ENCODE measurements at regions not wholly inside any gene's neighbourhood (a gene's known extent, or its start where the extent isn't known, plus 50 kb on each side); places are given as distances from the start of the nearest gene placed in this dataset.

DNA sequence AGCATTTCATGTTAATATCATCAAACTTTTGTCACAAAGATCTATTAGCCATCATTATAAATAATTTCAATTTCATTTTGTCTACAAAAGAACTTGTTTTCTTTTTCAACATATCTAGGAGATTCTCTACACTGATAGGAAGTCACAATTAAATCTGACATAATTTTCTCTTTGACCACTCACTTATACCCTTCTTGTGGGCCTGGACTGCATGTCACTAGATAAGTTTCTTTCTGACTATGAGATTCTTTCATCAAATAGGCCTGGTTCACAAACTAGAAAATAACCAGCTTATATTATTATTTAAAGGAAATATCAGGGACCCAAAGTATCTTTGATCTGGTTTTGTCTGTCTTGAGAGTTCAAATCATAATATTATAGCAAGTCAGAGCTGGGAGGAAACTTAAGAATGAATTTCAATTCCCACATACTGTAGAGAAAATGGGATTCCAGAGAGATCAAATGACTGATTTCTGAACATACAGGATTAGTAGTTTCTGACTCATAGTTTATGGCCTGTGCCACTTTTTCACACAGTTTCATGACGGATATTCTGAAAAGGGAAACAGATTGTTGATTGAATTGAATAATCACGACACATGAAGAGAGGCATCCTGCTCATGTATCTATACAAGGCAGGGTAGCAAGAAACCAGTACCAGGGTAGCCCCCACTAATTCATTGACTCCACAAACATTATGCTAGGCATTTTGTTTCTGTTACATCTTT is 355.8 kb downstream of the GPATCH2 start:
- no peaks in the 10 kb centered on the region for H3K4me1 ChIP-seq
- H3K27ac ChIP-seq, result no peak overlapping the region
- intact Hi-C loops (cut with DNase I), result no loop called here
- no peak for DNase-seq
- no peak overlapping the region for H3K4me3 ChIP-seq
- ATAC-seq, result no peak
- H3K27me3 ChIP-seq (ENCODE audit: low read depth), result no peaks in the 10 kb centered on the region
- no peaks in the 10 kb centered on the region for H3K36me3 ChIP-seq
- TF ChIP-seq, protein P1, sequence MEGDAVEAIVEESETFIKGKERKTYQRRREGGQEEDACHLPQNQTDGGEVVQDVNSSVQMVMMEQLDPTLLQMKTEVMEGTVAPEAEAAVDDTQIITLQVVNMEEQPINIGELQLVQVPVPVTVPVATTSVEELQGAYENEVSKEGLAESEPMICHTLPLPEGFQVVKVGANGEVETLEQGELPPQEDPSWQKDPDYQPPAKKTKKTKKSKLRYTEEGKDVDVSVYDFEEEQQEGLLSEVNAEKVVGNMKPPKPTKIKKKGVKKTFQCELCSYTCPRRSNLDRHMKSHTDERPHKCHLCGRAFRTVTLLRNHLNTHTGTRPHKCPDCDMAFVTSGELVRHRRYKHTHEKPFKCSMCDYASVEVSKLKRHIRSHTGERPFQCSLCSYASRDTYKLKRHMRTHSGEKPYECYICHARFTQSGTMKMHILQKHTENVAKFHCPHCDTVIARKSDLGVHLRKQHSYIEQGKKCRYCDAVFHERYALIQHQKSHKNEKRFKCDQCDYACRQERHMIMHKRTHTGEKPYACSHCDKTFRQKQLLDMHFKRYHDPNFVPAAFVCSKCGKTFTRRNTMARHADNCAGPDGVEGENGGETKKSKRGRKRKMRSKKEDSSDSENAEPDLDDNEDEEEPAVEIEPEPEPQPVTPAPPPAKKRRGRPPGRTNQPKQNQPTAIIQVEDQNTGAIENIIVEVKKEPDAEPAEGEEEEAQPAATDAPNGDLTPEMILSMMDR (IDR thresholded peaks at IDR 0.05), result no peak
- H3K9me3 ChIP-seq, result no peaks in the 10 kb centered on the region

DNA sequence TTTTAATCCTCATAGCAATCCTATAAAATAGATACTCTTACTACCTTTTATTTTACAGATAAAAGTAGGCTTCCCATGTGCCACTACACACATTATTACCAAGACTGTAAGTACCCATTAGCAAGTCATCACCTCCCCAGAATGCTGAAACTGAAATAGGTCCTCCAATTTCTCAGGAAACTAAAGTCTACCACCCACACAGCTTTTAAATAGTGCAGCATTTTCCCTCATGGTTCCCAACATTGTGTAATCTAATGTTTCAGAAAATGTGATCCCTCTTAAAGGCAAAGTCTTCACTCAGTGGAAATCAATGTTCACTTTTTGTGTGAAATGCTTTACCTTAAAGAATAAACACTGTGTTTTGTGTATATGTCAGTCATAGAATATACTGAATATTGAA is 356.5 kb downstream of the GPATCH2 start:
- H3K4me1 ChIP-seq, result no peaks in the 10 kb centered on the region
- H3K27me3 ChIP-seq (ENCODE audit: low read depth), result no peaks in the 10 kb centered on the region
- DNase-seq, result no peak
- H3K9me3 ChIP-seq, result no peaks in the 10 kb centered on the region
- no peak for ATAC-seq
- TF ChIP-seq, protein P1 (IDR thresholded peaks at IDR 0.05), result no peak
- intact Hi-C loops (cut with DNase I), result no loop called here
- H3K27ac ChIP-seq, result no peak overlapping the region
- H3K36me3 ChIP-seq, result no peaks in the 10 kb centered on the region
- H3K4me3 ChIP-seq, result no peak overlapping the region

DNA sequence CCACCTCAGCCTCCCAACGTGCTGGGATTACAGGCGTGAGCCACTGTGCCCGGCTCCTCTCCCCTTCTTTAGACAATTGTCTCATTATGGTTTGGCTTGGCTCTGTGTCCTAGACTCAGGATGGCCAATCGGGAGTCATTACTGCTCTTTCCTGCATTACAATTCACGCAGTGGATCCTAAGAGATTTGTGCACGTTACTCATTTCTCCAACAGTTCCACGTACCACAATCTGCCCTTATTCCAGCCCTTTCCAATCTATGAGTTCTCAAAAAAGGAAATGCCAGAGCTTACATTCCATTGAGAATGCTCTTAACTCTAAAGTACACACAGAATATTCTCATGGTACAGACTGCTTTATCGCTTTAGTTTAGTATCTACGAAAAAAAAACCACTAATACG is 357.0 kb downstream of the GPATCH2 start:
- Histone ChIP-seq H3K4me3 (no peak overlapping the region), H3K4me1 (no peaks in the 10 kb centered on the region), H3K27ac (no peak overlapping the region), H3K36me3 (no peaks in the 10 kb centered on the region), H3K27me3 (ENCODE audit: low read depth) (no peaks in the 10 kb centered on the region), H3K9me3 (no peaks in the 10 kb centered on the region)
- ATAC-seq (no peak), DNase-seq (no peak)
- TF ChIP-seq, protein P1 (IDR thresholded peaks at IDR 0.05), result no peak
- intact Hi-C loops (cut with DNase I), result no loop called here

DNA sequence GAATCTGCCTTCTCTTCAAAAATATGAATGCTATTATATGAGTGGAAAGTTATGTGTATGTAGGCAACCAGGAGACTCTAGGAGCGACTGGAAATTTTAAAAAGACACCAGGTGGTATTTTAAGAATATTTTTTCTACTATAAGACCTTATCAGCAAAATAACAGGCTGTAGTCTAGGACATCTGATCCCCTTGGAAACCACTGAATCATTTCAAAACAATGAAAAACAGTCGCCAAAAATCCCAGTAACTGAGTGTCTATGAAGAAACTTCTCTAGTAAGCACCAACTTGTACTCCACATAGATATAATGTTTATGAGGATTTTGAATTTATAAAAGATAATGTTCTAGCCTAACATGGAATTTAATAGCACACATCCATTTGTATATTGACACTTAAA is 358.5 kb downstream of the GPATCH2 start:
- Histone ChIP-seq H3K9me3 (no peaks in the 10 kb centered on the region), H3K27ac (no peak overlapping the region), H3K36me3 (no peaks in the 10 kb centered on the region), H3K27me3 (ENCODE audit: low read depth) (no peaks in the 10 kb centered on the region), H3K4me3 (no peak overlapping the region), H3K4me1 (no peaks in the 10 kb centered on the region)
- TF ChIP-seq, protein P1 (IDR thresholded peaks at IDR 0.05), result no peak
- DNase-seq (no peak), ATAC-seq (no peak)
- intact Hi-C loops (cut with DNase I), result no loop called here

DNA sequence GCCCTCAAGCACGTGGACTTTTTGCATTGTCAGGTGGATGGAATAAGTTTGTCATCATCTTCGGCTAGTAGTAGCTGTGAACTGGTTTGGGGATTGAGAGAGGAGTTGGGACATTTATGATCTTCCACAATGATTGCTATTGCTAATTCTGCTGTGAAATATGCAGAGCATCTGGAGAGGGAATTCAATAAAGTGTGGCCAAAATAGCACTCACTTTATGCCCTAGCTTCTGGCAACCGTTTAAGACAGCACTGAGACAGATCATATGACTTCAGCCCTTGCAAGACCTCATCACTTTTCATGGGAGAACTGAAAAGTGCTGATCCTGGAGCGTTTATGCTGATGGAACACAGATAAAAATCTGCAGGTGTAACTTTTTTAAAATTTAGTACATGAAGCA is 360.8 kb downstream of the GPATCH2 start:
- Histone ChIP-seq H3K4me3 (no peak overlapping the region), H3K27ac (no peak overlapping the region), H3K27me3 (ENCODE audit: low read depth) (no peaks in the 10 kb centered on the region), H3K36me3 (no peaks in the 10 kb centered on the region), H3K4me1 (no peaks in the 10 kb centered on the region), H3K9me3 (no peaks in the 10 kb centered on the region)
- ATAC-seq (no peak), DNase-seq (no peak)
- intact Hi-C loops (cut with DNase I), result no loop called here
- TF ChIP-seq, protein P1 (IDR thresholded peaks at IDR 0.05), result no peak

Data from lower lobe of right lung (tissue), 2 donors.